HG03108 (cell line): ENCODE measurements at regions not wholly inside any gene's neighbourhood (a gene's known extent, or its start where the extent isn't known, plus 50 kb on each side); places are given as distances from the start of the nearest gene placed in this dataset.

Experiments
- ATAC-seq: cut with Tn5 transposase; IDR thresholded peaks from one replicate; pipeline ENCODE4 v1.9.1; 2021; ENCODE audit warnings: moderate library complexity; ENCODE audit not compliant: unreplicated experiment

DNA sequence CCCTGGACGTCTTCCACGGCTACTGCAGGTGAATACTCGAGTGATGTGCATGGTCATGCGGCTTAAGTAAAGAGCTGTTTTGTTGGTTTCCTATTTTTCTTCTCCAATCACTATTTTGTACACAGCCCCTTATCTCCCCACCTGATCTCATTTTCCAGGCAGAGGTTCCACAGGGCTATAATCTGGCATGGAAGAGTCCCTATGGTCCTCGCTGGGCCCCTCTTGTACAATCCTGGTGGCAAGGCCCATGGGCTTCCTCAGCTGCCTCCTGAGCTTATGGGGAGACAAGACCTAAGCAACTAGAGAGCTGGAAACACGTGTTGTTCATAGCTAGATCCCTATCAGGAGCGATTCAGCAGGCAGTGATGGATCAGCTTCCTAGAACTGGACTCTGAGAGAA lies 181.3 kb upstream of the ADO start:
- ATAC-seq, result no peak

DNA sequence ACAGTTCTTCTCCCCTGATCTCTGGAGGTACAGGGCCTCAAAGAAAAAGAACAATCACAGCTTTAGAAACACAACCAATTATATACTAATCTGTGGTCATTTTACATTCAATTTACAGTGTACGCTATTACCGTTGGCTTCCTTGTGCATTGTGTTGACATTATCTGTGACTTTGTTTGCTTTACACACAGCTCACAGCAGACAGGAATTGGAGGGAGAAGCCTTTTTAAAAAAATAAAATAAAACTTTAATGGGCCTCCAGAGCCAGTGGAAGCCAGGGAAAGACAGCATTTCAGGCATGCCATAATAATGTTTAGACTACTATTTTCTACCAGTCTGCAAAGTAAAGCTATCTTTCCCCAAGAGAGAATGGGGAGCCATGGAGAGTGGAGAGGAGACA lies 179.0 kb upstream of the ADO start:
- ATAC-seq, result no peak

GRCh38 chr10:62626079-62626478 lies 178.4 kb upstream of the ADO start:
- ATAC-seq, result no peak

DNA sequence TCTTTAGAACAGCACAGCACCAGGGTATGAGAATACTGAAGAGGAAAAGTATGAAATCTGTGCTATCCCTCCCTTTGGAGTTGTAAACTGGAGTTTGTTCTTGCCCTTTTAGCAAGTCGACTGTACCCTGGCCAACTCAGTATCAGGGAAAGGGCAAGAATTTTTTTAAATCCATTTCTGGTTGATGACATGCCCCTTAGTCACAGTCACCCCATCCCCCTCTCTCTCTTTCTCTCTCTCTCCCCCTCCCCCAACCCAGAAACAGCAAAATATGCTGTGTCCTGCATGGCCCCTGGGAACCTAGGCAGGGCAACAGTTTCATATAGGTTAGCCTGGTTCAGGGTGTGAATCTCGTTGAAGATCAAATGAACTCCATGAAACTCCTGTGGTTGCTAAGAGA lies 177.7 kb upstream of the ADO start:
- ATAC-seq, result no peak

- no peak for ATAC-seq
These were observed 176.5 kb upstream of the ADO start for GRCh38 chr10:62627983-62628382.

DNA sequence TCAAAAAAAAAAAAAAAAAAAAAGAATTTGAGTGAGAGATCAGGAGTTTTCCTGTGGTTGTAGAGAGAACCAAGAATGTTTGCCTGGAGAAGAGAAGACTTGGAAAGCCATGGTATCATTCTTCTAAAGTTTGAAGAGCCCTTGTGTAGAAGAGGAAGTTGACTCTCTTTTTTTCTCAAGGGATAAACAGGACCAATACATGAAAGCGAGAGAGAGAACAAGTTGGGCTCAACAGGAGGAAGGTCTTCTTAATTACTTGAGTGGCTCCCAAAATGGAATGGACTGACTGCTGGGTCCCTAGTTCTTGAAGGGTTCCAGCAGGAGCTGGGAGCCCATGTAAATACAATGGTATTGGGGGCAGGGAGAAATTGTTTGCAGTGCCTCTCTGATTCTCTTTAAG lies 173.3 kb upstream of the ADO start:
- no peak for ATAC-seq

GRCh38 chr10:62632071-62632809 lies 172.3 kb upstream of the ADO start:
- ATAC-seq, result peak; percentile 65

DNA sequence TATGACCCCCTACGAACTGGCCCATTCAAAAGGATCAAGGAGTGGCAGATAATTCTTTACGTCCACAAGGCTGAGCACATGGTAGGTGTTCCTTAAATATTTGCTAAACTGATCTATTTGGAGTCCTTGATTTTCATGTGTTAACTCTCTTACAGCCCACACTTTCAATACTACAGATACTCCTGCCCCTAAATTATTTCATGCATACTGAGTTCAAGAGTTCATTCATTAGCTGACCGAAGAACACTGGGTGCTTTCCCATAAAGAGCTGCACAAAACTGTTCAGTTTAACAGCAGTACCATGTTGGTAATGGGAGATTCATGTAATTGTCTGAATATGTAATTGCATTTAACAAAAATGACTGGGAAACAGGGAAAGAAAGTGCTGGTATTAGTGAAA lies 170.5 kb upstream of the ADO start:
- no peak for ATAC-seq

DNA sequence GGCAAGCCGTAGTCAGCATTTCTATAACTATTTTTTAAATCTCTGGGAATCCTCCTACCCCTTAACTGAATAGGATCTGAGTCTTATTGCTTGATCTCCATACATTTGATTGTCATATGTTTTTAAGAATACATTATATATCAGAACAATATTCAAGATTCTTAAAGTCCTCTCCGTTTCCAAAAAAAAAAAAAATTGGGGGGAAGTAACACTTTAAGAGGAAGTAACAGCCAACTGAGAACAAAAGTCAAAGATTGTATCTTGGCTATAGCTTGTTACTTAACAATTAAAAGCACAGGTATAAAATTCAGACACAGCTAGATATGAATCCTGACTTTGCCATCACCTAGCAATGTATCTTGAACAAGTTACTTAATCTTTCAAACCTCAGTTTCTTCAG lies 169.9 kb upstream of the ADO start:
- ATAC-seq, result no peak

DNA sequence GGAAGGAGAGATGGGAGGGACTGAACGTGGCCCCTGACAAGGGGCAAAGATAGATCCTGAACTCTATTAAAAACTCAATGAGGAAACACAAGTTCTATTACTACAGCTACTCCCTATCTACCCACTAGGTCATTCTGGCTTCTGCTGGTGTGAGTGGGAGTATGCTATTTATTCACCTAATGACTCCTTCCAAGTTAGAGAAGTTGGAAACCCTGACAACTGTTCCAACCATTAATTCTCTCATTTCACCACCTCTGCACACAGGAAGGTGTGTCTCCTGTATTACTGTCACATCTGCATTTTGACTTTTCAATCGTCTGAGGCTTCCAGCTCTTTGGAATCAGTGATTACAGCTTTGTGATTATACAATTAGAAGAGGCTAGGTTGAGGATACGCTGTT lies 169.4 kb upstream of the ADO start:
- ATAC-seq, result no peak

DNA sequence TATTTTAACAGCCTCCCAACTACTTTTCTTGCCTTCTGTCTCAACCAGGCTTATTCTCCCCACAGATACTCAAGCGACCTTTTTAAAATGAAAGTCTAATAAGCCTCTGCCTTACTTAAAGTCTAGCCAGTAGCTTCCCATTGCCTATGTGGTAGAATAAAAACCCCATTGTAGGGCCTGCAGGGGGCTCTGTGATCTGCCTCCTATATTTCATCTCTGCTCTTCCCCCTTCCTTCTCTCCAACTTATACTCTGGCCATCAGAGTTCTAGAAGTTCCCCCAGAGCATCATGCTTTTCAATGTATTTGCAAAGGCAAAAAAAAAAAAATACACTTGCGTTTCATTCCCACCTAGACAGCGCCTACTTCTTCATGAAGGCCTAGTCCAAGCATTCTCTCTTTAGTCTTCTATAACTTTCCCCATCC lies 167.7 kb upstream of the ADO start:
- no peak for ATAC-seq

DNA sequence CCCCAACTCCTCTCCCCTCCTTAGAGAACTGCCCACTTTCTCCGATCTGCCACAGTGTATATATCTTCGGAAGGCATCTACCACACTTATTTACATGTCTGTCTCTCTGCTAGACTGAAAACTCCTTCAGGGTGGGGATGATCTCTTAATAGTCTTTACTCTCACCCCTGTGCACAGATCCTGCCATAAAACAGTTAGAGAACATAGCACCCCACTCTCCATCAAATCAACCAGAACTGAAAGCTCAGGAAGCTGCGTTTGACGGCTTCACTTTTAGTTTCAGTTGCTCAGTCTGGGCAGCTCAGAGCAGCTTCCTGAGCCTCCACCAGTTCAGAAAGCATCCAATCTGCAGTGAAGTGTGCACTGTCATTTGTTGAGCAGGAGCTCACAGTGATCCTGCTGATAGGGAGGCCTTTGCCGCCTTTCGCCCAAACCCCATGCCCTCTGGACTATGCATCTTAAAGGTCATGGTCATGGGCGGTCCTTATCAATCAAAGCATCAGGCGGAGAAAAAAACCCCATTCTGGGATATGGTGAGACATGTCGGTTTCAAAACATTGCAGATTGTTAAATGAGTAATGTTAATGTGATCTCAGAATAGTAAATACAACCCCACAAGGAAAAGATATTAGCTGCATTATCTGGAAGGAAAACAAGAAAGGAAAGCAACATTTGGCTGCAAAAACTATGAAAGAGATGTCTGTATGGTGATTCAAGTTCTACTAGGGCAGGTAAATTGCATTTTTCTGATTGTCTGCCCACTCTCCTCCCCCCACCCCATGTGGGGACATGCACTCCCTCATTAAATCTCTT lies 167.1 kb upstream of the ADO start:
- ATAC-seq, result peak; percentile 47

DNA sequence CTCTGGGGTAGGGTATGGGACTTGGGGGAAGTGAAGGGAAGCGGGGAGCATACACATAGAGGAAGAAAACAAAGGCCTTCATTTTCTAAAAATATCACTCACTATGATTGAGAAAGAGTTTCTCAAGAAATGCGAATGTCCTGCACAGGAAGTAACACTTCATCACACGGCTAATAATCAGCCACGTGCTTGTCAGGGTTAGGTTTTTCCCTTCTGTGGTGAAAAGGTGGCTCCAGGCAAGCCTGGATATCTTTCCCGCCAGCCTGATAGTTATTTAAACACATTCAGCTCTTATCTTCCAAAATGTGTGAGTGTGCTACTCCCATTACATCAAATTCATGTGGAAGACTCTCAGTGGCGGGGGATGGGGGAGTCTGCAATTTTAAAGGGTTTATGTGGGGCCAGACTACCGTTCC lies 166.4 kb upstream of the ADO start:
- peak; percentile 49 for ATAC-seq

GRCh38 chr10:62639144-62639543 lies 165.4 kb upstream of the ADO start:
- no peak for ATAC-seq

GRCh38 chr10:62640411-62640810 lies 164.1 kb upstream of the ADO start:
- ATAC-seq, result no peak

DNA sequence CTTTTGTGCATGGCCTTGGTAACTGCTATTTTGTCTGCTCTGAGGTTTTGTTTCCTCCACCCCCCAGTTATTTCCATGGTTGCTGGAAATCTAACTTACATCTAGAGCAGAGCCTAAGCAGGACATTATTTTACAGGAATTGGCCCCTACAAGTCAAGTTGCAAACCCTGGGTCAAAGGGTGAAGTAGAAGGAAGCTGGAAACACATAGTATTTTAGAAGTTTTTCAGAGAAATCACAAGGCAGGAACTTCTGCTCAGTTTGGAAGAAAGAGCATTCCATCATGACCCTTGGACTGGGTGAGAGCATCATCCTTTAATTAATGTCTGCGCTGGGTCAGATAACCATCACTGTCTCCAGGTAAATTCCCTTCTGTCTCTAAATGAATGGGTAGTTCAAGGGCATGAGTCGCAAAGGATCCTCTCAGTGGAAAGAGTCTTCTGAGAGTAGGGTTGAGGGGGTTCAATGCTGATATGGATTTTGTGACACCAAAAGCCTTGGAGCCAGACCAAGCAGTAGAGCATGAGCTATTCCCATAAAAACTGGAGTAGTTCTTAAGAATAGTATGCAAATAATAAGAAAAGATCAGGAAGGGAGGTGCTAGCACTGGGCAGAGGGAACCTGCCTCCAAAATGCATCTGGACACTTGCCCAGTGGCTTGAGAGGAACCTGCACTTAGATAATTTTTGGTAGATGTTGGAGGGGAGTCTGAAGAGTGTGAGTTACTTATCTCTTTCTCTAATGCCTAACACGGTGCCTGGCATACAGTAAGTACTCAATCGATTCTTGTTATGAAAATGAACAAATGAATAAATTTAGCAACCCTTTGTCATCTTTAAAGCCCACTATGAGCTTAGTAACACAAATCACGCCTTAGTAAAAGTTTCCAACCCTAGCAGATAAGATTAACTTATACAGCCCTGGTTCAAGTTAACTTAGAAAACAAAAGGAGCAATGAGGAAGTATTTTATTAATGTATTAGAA lies 160.6 kb upstream of the ADO start:
- no peak for ATAC-seq

DNA sequence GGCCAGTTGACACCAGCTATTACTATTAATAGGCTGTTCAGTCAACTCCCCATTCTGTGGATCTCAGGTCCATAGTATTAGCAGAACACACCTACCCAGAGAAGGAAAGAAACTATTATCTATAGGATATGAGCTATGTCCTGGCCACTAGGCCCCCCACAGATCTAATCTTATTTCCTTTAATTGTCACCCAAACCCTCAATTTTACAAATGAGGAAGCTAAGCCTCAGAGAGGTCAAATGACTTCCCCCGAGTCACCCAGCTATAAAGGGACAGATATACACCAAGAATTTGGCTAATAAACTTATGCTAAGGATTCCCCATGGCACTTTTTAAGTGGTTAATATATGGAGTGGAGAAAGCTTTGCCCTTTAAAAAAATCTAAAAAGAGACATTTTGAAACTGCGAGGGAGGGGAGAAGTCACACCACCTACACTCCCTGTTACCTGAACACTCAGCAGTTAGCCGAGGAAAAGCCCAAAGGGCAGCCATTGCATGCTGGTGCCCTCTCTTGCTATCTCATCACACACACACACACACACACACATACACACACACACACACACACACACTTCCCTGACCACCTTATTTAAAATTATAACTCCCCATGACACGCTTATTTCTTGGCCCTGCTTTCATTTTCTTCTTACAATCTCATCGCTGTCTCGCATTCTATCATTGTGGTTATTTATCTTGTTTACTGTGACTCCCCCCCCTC lies 157.0 kb upstream of the ADO start:
- ATAC-seq, result no peak

DNA sequence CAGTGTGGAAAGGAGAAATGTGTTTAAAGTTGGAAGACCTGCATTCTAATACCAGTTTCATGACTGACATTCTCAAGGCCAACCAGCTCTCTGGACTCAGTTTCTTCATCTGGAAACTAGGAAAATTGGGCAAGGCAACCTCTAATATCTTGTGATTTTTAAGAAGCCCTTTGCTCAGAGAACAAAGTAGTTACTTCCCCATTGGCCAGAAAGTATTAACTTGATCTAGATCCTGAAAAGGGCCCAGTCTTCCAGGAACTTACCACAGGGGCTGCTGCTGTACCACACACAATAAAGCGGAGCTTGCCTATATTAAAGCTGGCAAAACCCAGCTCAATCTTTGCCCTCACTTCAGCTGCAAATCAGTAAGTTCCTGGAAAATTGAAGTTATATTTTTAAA lies 155.6 kb upstream of the ADO start:
- ATAC-seq, result no peak

DNA sequence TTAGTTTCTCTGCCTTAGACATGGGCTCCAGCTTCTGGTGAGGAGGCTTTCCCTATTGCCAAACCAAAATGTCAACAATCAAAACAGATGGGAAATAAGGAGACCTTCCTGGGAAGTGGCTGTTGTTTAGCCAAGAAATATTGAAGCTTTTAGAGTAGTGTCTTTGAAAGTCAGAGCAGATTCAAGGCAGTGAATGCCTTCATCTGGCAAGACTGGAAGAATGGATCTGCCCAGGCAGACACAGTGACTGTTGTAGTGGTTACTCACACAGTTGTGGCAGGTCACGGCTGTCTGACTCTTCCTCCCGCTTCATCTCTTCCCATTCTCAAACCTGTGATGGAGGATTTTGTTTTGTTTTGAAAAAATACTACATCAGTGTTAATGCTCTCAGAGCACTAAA lies 154.1 kb upstream of the ADO start:
- no peak for ATAC-seq

DNA sequence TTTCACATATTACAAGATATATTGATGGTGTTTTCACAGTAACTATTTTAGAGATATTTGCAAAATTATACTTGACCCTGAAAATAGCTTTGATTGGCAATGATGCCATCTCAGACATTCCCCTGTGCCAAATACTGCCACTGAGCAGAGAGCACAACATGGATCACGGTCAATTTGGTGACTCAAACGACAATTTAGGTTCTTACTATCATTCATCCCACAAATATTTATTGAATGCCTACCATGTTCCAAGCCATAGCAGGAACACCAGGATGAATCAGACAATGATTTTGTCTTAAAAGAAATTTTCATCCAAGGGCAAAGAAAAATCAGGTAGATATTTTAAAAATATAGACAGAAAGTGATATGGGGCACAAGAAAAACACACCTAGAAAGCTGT lies 153.2 kb upstream of the ADO start:
- ATAC-seq, result no peak

DNA sequence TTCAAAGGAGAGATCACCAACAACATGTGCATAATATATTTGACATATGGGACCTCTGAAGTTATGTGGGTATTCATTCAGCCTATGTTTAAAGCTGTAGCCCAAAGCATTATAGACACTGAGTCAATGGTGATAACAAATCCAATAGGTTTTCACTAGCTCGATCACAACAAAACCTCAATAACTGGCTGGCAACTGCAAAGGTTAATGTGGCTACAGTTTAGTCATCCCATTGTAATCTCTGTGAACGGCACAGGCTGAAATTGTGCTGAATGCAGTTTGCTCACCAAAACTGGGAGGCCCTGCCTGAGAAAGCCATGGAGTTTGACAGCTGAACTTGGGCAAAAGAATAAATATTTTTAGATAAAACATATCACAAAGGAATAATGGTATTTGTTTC lies 152.4 kb upstream of the ADO start:
- no peak for ATAC-seq
